GM23338 (cell line): ENCODE measurements at regions not wholly inside any gene's neighbourhood (a gene's known extent, or its start where the extent isn't known, plus 50 kb on each side); places are given as distances from the start of the nearest gene placed in this dataset.

Experiments used
- CTCF ChIP-seq, 2 experiments: fragments of 200-600 bp in 1 of 2; sonication (generic) in 1 of 2; conservative IDR thresholded peaks; 2 replicates each; pipeline versions ENCODE4 v1.5.1 to v1.6.1; 2016 to 2017; ENCODE audit warnings: antibody characterized with exemption in 2 of 2, low read depth in 2 of 2, mild to moderate bottlenecking in 2 of 2, moderate library complexity in 1 of 2
- EZH2 ChIP-seq: fragments of 200-600 bp; sonication (generic); IDR thresholded peaks from one replicate; pipeline ENCODE4 v1.8.0; 2017; ENCODE audit warnings: antibody characterized with exemption, mild to moderate bottlenecking, low read depth; ENCODE audit not compliant: unreplicated experiment
- POLR2AphosphoS5 ChIP-seq: IDR thresholded peaks from 2 replicates; pipeline ENCODE4 v1.6.1; 2016; ENCODE audit warnings: antibody characterized with exemption, low read depth
- REST ChIP-seq: IDR thresholded peaks from one replicate; pipeline ENCODE4 v1.6.1; 2018; ENCODE audit warnings: antibody characterized with exemption; ENCODE audit not compliant: unreplicated experiment

- TF ChIP-seq CTCF (conservative IDR thresholded peaks at IDR 0.05; ENCODE audit: low read depth in 2 of 2), result no peak
- no peak for TF ChIP-seq REST
- no peak for TF ChIP-seq POLR2AphosphoS5
- TF ChIP-seq EZH2, result no peak
Measured at GRCh38 chr4:138758196-138758595, 257.4 kb upstream of the NOCT start.
